ENCODE measurements at regions not wholly inside any gene's neighbourhood (a gene's known extent, or its start where the extent isn't known, plus 50 kb on each side); places are given as distances from the start of the nearest gene placed in this dataset.
A peak's percentile ranks its signal among the peaks of the same experiment; 100 is the strongest.

DNA sequence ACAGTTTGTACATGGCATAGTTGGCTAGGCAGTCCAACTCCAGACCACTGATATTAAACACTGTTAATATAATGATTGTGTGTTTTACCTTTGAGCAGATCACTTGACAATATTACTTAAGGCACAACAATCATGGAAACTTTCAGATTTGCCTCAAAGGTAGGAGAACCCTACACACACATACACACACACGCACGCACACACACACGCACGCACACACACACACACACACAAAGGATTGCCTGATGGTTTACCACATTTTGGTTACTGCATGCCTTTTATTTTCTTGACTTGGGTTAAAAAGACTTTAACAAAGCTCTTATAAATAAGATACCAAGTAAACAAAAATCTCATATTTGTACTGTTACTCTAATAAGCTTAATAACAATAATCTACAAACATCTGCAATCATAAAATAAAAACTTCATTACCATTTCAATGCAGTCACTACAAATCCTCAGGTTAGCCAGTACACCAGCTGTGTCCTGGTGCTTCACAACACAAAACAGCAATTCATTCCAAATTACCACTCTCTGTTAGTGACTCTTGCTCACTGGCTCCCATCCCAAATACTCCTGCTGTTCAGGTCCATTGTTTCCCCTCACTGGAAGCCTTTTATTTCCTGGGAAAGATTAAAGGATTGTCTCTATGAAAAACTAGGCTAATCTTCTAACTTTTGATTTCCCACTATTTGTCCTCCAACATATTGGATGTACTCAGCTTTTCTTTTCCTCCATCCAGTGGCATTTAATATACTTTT lies 175.2 kb upstream of the ATP2B1 start:
- peaks cover 40 to 45% of the 10 kb centered on the region in 2 experiments for H3K4me1 Mint-ChIP-seq
- Histone ChIP-seq H3K9ac (ENCODE audit: extremely low read depth, insufficient read length, low read length) (no peak overlapping the region), H2AK5ac (ENCODE audit: insufficient read length, low read length) (no peak overlapping the region), H2BK120ac (ENCODE audit: low read depth, low read length, poor library complexity, severe bottlenecking) (no peak overlapping the region), H2AFZ (ENCODE audit: low read length) (no peak overlapping the region), H3K4me1 (ENCODE audit: insufficient read depth, low read length) (peaks cover 6% of the 10 kb centered on the region), H3K18ac (ENCODE audit: insufficient read length, low read depth, low read length) (no peak overlapping the region), H3K27me3 (ENCODE audit: insufficient read depth, low read length) (no peaks in the 10 kb centered on the region), H3K79me1 (ENCODE audit: insufficient read depth, low read depth, low read length, poor library complexity, severe bottlenecking) (no peaks in the 10 kb centered on the region), H3K79me2 (ENCODE audit: insufficient read depth, low read length) (no peaks in the 10 kb centered on the region), H2BK5ac (ENCODE audit: insufficient read length, low read length) (no peak overlapping the region), H3K4ac (ENCODE audit: low read depth, low read length) (no peak overlapping the region), H4K8ac (replicated peaks; ENCODE audit: insufficient read length, low read depth, low read length) (no peak overlapping the region), H4K20me1 (ENCODE audit: control insufficient read depth, insufficient read depth, insufficient read length) (no peaks in the 10 kb centered on the region), H3K9me3 (ENCODE audit: control insufficient read depth, low read depth, low read length) (no peaks in the 10 kb centered on the region), H3K4me2 (ENCODE audit: insufficient read depth, insufficient read length, low read length) (no peak overlapping the region), H3K27ac (ENCODE audit: insufficient read length, low read depth, low read length) (no peak overlapping the region), H4K5ac (ENCODE audit: insufficient read length, low read depth, low read length) (no peak overlapping the region), H4K91ac (ENCODE audit: insufficient read length, low read depth, low read length) (no peak overlapping the region), H3K23me2 (ENCODE audit: insufficient read length, low read depth, low read length, poor library complexity, severe bottlenecking) (no peaks in the 10 kb centered on the region), H2BK15ac (ENCODE audit: low read depth, low read length) (no peak overlapping the region), H3K23ac (ENCODE audit: insufficient read length, low read depth, low read length) (no peak overlapping the region), H3K14ac (ENCODE audit: insufficient read depth, low read length) (no peak overlapping the region), H3K56ac (ENCODE audit: insufficient read length, low read depth, low read length) (no peak overlapping the region), H2BK12ac (ENCODE audit: insufficient read length, low read depth, low read length) (no peak overlapping the region), H2BK20ac (ENCODE audit: low read depth, low read length, poor library complexity, severe bottlenecking) (no peak overlapping the region), H3T11ph (ENCODE audit: low read length) (no peak overlapping the region)
- H3K4me3 Mint-ChIP-seq = no peak overlapping the region; a peak in 1 of 5 replicates
- no CpG with 5 or more reads among the region's 4 CpGs for WGBS (ENCODE audit: extremely low coverage, insufficient read length, low lambda C conversion rate)
- H3K27ac Mint-ChIP-seq = peak overlapping the region; percentile 84 to 91 (median 85); a peak in 5 of 7 replicates
- DNase-seq = peak; percentile 59
- 0 out of 7 replicates have a peak, but pooled peaks cover 0 to 3% (median 0%) of the 10 kb centered on the region in 3 experiments for H3K36me3 Mint-ChIP-seq (ENCODE audit: insufficient read depth in 1 of 3, low read depth in 3 of 3)
- peaks cover 3% of the 10 kb centered on the region; the same call in 1 of the 2 replicates for H3K27me3 Mint-ChIP-seq (ENCODE audit: low read depth)
- TF ChIP-seq, protein P1, sequence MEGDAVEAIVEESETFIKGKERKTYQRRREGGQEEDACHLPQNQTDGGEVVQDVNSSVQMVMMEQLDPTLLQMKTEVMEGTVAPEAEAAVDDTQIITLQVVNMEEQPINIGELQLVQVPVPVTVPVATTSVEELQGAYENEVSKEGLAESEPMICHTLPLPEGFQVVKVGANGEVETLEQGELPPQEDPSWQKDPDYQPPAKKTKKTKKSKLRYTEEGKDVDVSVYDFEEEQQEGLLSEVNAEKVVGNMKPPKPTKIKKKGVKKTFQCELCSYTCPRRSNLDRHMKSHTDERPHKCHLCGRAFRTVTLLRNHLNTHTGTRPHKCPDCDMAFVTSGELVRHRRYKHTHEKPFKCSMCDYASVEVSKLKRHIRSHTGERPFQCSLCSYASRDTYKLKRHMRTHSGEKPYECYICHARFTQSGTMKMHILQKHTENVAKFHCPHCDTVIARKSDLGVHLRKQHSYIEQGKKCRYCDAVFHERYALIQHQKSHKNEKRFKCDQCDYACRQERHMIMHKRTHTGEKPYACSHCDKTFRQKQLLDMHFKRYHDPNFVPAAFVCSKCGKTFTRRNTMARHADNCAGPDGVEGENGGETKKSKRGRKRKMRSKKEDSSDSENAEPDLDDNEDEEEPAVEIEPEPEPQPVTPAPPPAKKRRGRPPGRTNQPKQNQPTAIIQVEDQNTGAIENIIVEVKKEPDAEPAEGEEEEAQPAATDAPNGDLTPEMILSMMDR (conservative IDR thresholded peaks at IDR 0.05) = no peak
- no peaks in the 10 kb centered on the region; a peak in 1 of 5 replicates for H3K9me3 Mint-ChIP-seq

Measured in H9 (cell line).